NK-92 treated with Interleukin-12 subunit alpha and Interleukin-12 subunit beta, amount 100 ng/mL, for 24 hours (cell line): ENCODE measurements at regions not wholly inside any gene's neighbourhood (a gene's known extent, or its start where the extent isn't known, plus 50 kb on each side); places are given as distances from the start of the nearest gene placed in this dataset.
"Not testable (repeated sequence)": the region's sequence is repeated elsewhere in the genome, so short reads cannot be mapped to it uniquely, and the experiment has no call there.

Source experiments
- DNase-seq: peaks from one replicate; lab custom pipeline; 2025; lab: John Stamatoyannopoulos, UW

DNA sequence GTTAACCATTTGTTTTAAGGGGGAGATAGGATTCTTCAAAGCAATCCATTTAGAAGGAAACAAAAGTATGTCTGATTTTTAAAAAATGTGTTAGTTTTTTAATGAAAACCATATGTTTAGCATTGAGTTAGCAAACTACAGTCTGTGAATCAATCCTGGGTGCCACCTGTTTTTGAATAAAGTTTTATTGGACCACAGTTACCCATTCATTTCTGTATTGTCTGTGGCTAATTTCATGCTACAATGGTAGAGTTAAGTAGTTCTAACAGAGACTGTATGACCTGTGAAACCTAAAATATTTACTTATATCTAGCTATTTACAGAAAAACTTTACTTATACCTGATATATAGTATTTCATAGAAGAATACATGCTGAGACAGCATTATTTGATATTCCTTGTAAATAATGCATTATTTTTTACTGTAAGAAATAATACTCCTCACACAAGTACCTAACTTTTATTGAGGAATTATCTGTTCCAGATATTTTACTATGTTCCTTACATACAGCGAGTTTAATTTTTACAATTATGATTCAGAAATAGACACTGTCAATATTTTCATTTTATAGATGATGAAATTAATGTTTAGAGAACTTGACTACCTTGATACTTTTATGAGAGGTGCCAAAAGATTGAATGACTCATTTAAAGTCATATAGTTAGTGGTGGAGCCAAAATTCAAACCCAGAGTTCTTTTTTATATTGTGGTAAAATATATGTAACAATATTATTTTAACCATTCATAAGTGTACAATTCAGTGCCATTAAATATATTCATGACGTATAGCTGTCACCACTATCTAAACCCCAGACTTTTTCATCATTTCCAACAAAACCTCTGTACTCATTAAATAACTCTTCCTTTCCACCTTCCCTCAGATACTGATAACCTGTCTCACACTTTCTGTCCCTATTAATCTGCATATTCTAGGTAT, 122.0 kb downstream of the GLUD2 start:
- no peak for DNase-seq

DNA sequence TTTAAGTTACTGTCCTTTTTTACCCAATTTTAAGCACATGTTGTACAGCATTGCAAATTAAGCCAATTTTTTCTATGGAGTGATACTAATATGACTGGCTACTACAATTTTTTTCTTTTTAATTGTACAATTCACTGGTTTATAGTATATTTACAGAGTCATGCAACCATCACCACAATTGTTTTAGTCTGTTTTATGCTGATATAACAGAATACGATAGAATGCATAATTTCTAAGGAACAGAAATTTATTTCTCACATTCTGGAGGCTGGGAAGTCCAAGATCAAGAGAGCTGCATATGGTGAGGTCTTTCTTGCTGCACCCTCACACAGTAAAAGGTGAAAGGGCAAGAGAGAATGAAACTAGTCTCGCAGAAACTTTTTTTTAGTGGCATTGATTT, 125.3 kb downstream of the GLUD2 start:
- no peak for DNase-seq

DNA sequence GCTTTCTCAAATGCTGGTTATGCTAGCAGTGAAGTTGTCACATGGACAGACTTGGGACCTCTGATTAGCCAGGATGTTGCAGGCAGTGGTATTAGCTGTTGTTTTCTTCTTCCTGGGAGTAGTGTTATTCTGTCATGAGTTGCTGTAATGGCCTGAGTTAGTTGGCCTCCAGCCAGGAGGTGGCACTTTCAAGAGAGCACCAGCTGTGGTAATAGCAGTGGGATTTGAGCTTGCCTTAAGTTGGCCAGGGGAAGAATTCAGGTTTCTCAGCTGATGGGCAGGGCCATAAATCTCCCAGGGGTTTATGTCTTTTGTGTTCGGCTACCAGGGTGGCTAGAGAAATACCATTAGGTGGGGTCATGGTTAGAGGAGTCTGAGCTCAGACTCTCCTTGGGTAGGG, 132.6 kb downstream of the GLUD2 start:
- no peak for DNase-seq

DNA sequence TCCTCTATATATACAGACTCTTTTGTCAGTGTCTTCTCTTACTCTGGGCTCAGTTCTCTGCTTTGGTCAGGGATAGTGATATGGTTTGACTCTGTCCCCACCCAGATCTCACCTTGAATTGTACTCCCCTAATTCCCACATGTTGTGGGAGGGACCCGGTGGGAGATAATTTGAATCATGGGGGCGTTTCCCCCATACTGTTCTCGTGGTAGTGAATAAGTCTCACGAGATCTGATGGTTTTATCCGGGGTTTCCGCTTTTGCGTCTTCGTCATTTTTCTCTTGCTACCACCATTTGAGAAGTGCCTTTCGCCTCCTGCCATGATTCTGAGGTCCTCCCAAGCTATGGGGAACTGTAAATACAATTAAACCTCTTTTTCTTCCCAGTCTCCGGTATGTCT, 144.4 kb downstream of the GLUD2 start:
- no peak for DNase-seq

DNA sequence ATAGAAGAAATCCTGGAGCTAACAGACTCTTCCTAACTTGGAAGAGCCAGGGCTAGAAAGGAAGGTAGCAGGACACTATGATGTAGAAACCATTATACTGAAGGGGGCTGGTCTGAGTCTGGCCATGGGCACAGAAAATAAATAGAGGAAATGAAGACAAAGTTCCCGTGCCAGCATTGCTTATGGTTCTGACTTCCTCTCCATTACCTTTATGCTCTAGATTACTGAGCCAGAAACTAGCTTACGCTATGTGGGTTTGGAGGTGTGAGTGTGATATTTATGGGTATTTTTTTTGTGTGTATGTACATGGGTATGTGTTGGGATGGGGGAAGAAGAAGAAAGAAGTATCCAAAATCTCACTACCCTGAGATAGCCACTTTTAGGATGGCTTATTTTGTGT, 148.3 kb downstream of the GLUD2 start:
- DNase-seq, result no peak

DNA sequence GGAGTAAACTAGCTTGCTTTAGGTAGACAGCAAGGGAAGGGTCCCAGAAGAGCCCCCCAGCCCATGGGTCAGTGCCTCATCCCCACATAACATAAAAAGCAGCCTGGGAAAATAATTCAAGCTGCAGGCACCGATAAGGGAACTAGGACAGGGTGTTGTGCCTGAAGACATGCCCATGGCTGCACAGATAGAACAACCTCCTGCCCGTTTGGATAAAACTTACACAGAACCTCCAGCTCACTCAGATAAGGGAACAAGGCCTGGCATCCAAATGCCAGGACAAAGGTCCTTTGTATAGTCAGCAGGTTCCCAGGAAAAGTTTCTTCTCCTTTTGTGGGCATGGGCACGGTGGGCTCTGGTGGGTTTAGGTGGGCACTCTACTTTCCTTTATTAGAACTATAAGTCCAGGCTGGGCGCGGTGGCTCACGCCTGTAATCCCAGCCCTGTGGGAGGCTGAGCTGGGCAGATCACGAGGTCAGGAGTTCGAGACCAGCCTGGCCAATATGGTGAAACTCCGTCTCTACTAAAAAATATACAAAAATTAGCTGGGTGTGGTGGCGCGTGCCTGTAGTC, 149.5 kb downstream of the GLUD2 start:
- DNase-seq, result not testable (repeated sequence)

DNA sequence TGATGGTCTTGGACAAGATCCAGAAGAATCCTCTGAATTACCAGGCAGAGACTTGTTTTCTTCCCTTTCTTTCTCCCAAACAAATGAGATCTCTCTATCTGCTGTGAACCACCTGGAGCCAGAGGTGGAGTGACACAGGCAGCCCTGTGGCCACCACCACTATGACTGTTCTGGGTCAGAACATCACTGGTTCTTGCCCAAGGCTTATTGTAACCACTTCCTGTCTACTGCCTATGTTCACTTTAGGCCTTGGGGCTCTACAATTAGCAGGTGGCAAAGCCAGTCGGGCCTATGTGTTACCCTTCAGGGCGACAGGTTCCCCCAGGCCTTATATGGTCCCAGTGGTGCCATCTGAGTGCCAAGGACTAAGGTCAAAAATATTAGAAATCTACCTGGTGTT, 161.2 kb downstream of the GLUD2 start:
- DNase-seq, result no peak

DNA sequence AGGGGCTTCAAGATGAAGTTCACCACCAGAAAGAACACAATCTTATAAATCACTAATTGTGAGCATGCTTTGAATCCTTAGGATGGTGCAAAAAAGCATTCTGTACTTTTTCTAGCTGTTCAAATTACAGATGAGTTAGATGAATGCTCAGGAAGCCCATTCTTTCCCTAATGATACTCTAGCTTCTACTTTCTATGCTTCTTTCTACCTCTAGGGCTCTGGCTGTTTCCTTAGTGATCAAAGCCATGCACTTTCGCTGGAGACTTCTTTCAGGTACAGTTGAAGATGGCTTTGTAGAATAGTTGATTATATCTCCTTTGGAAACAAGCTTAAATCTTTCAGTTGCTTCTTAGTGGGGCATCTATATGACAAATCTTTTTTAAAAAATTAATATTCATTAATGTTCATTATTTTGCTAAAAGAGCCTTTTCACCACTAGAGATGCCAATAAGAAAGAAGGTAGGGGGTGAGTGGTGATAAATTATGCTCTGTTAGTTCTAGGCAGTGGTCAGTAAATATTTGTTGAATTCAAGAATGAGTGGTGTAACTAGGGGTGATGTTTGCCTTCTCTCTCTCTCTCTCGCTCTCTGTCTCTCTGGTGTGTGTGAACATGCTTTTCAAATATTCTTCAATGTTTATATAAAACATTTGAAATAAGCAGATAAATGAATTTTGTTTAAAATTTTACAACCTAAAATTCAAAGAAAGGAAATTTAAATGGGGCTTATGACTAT, 169.4 kb downstream of the GLUD2 start:
- no peak for DNase-seq

DNA sequence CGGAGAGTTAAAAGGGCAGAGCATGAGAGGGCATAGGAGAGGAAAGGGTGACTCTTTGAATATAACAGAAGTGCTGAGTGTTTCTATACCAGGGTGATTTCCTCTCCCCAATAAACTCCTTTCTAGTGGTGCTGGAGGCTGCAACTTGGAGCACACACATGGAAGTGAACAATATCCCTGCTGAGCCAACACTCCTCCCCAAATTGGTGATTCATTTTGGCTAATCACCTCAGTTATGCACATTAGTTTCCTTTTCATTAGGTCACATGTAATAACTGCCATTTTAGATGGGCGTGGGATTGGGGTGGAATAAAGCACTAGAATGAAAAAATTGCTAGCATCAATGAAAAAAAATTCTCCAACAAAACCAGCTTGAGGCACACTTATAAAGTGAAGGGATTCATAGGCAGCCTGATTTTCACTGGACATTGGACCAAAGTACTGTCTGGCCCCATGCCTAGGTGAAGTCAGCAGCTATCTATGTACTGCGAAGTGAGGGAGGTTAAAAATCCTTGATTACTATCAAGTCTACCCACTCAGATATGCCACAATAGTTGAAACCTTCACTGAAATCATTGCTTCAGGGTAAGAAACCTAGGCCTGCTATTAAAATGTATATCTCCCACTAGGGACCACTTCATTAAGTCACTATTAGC, 174.0 kb downstream of the GLUD2 start:
- no peak for DNase-seq

DNA sequence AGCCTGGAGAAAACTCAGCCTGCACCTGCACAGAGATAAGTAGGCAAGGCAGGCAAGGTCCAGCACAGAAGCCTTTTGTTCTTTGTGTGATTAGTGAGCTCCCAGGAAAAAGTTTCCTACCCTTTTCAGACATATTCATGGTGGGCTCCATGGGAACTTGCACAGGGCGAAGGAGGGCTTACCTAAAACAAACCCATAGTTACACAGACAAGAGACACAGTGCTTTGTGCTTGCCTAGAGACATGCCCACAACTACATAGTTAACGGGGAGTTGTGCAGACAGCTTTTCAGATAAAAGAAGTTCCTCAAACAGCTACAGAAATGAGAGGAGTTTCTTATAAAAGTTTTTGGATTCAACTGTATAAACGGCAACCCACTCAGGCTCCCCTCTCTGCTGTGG, 180.5 kb downstream of the GLUD2 start:
- DNase-seq, result no peak

DNA sequence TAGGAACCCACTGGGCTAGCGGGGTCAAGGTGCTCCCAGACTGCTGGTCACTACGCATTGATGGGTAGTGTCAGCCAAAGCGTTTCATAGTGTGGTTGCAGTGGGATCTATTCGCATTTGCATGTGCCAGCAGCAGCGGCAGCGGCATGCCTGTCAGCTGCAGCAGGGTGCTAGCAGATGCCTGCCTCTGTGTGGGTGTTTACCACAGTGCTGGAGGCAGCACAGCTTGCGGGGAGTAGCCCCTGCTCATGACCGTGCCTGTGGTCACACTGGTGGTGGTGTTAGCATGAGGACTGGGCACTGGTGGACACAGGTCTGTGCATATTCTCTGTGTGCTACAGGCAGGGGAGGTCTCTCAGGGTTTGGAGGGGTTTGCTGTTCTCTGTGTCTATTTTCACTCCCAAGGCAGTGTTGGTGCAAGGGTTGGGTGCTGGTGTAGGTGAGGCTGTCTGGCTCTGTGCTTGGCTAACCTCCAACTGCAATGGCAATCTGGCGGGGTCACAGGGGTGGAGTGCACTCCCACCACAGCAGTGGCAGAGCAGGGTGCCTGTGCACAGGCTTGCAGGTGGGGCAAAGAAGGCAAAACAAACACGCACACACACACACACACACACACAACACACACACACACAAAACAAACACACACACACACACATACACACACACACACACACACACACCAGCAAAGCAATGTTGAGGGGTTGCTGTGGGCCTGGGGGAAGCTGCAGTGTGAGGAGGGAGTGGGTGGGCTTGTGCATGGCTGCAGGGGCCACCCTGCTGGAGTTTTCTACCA, 184.4 kb downstream of the GLUD2 start:
- no peak for DNase-seq

DNA sequence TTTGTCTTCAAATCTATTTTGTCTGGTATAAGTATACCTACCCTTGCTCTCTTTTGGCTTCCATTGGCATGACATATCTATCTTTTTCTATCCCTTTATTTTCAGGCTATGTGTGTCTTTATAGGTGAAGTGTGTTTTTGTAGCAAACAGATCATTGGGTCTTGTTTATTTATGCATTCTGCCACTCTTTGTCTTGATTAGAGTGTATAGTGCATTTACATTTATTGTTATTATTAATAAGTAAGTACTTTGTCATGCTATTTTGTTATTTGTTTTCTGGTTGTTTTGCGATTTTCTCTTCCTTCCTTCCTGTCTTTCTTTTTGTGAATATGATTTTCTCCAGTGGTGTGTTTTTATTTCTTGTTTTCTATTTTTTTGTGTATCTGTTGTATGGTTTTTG, 188.6 kb downstream of the GLUD2 start:
- no peak for DNase-seq

DNA sequence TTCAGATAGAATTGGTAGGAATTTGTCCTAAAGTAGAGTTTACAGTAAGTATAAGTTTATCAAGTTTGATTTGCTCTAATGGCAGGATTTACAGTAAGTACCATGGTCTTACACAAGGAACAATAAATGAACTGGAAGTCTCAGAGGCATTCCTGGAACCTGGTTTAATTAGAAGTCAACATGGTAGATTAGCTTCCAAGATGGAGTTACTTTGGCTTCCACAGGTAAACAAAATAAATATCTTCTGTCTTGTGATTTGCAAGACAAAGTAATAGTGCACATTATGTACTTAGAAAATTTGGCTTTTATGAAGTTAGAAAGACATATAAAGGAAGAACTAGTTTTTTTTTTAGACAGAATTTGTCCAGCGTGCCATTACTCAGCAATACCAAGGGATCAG, 190.7 kb downstream of the GLUD2 start:
- DNase-seq, result no peak

DNA sequence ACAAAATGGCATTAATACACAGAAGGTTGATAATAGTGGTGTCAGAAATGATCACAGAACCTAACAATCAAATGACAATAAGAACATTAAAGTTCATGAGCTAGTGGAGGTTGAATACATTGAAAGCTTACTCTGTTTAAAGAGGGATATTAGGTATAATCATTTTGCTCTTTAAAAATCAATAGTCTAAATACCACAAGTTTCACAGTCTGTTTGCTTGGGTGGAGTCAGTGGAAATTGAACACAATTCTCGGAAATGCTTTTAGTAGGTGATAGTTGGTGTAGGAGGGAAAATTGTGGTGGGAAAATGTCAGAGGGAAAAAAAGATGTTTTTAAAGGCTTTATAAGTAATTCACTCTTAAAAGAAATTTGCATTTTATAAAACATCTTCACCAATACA, 197.1 kb downstream of the GLUD2 start:
- no peak for DNase-seq

DNA sequence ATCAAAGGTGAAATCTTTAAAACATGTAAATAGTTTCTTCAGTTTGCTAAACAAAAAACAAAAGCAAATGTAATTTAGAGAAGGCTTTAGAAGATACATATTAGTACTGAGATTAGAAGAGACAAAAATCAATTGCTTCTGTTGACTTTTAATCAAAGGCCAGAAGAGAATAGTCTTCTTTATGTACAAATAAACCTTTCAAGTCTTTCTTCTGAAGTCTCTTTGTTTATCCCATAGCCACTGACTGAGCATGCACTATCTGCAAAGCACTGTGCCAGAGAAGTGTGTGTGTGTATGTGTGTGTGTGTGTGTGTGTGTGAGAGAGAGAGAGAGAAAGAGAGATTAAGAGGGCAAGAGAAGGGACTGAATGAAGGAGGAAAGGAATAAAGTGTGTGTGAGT, 198.4 kb downstream of the GLUD2 start:
- DNase-seq, result no peak

DNA sequence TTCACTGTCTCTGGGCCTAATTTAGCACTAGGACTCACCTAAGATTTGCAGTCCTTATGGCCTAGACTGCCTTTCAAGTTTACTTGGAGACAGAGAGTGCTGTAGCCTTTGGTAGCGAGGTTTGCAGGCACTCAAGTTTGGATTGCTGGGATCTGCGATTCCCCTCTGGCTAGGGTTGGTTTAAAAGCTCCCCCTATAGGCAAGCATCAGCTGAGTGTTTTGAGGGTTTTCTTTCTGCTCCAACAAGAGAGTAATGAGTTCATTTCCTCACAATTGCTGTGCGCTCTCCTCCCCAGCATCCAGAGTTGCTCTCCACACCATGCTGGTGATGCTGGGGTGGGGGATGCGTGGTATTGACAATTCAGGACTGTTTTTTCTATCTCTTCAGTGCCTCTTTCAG, 206.9 kb downstream of the GLUD2 start:
- DNase-seq, result no peak

DNA sequence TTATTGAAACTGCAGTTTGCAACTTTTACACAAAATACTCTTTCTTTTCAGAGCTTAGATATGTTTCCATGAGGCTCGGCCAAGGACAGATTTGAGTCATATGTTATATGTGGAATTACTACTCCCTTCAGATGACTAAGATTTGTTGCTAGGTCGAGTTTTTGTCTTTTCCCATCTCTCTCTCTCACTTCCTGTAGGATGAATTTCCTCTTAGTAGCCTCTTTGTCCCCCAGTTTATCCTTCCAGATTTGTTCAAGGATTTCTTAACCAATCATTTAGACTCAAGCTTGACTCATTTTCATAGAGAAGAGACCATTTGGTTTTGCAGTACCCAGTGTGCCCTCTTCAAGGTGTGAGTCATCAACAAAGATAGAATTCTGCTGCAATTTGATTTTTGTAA, 209.2 kb downstream of the GLUD2 start:
- DNase-seq, result no peak

DNA sequence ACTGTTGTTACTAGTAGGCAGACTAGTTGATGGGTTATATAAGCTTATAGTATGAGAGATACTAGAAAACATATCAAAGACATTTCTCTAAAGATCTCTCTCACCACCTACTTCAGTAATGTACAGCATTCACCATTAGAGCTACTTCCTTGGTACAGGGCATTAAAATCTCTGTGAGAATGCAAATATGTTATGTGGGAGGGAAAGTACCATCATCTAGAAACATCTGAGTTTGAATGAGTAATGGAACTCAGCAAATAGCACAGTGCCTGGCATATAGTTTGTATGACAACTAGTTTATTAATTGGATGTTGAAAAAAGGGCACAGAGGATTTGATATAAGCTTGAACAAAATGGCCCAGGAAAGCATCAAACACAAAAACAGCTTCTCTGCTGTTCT, 211.1 kb downstream of the GLUD2 start:
- no peak for DNase-seq

DNA sequence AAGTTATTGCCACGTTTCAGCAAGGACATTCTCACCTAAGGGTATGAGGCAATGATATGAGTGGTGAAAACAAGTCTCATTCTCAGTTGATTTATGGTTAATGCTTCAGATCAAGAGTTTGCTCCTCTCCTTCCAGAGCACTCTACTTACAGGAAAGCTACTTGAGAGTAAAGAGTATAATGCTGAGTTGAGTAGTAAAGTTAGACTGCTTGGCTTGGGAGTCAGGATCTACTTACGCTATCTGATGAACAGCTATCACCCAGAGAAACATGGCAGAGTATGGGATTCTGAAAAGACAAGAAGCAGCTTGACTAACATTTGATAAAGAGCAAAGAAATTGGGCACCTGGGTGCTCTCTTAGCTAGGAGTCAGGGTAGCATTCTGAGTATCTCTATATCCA, 211.8 kb downstream of the GLUD2 start:
- no peak for DNase-seq

DNA sequence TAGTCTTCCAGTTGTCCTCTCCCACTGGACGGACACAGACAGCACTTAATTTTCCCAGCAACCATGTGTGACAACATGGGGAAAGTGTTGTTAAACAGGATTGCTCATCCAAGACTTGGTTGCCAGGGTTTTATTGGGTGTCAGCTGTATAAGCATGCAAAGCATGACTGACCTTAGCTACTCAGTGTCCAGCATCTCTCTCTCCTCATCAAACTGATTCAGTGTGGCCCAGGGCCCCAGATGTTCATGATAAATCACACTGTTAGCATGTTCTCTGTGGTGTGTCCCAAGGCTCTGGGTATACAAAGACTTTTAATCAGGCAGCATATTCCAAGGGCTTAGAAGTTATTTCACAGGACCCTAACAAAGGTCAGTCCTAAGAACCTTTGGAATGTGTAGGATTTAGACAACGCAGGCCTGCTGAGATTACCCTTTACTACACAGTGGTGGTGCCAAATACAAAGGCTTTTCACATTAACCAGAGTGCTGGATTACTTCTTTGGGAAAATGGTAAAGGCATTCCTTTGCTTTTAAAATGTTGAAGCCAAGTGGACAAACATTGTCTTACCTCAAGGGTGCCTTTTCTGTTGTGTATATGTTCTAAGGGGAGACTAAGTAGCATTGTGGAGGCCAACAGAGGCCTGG, 213.3 kb downstream of the GLUD2 start:
- DNase-seq, result no peak

DNA sequence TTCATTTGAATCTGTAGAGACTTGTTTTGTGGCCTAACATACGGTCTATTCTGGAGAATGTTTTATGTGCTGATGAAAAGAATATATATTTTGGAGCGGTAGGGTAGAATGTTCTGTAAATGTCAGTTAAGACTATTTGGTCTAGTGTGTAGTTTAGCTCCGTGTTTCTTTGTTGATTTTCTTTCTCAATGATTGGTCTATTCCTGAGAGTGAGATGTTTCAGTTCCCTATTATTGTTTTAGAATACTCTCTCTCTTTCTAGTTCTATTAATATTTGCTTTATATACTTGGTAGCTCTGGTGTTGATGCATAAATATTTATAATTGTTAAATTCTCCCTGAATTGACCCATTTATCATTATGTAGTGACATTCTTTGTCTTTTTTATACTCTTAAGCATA, 236.5 kb downstream of the GLUD2 start:
- no peak for DNase-seq
